Thyroid gland (tissue), 4 donors: ENCODE measurements at regions not wholly inside any gene's neighbourhood (a gene's known extent, or its start where the extent isn't known, plus 50 kb on each side); places are given as distances from the start of the nearest gene placed in this dataset.

Source experiments
- CTCF ChIP-seq, 6 experiments: fragments of 200-600 bp in 3 of 6; fragments of 450-650 bp in 3 of 6; sonication (generic) in 3 of 6; IDR thresholded peaks; one replicate each; pipeline ENCODE4 v1.5.1; 2016 to 2019; ENCODE audit warnings: antibody characterized with exemption in 6 of 6, mild to moderate bottlenecking in 2 of 6, inconsistent platforms in 1 of 6, moderate library complexity in 1 of 6
- POLR2A ChIP-seq, 2 donors: fragments of 450-650 bp; IDR thresholded peaks; one replicate each; pipeline ENCODE4 v1.6.1; 2017; ENCODE audit warnings: antibody characterized with exemption in 2 of 2, mild to moderate bottlenecking in 2 of 2, moderate library complexity in 1 of 2

- TF ChIP-seq CTCF (IDR thresholded peaks at IDR 0.05) (no peak), POLR2A (IDR thresholded peaks at IDR 0.05) (no peak)
Measured at GRCh38 chr1:110771245-110772022, 96.7 kb upstream of the KCNA3 start.
